Right lobe of liver (tissue), 4 donors: ENCODE measurements at regions not wholly inside any gene's neighbourhood (a gene's known extent, or its start where the extent isn't known, plus 50 kb on each side); places are given as distances from the start of the nearest gene placed in this dataset.

Experiments
- POLR2A ChIP-seq: fragments of 450-650 bp; IDR thresholded peaks from one replicate; pipeline ENCODE4 v1.6.1; 2017; ENCODE audit warnings: antibody characterized with exemption, mild to moderate bottlenecking
- TF ChIP-seq, protein P1 (sequence below), 4 donors: fragments of 200-600 bp in 3 of 4; fragments of 450-650 bp in 1 of 4; IDR thresholded peaks; one replicate each; pipeline versions ENCODE4 v1.5.1 to v1.8.0; 2016 to 2022; ENCODE audit warnings: antibody characterized with exemption in 4 of 4, mild to moderate bottlenecking in 2 of 4
- donor health status: DM: no; HTN: no; CAD: no.
- donor health status: DM: no; HTN: no; CAD: no.
- donor health status: DM: no; HTN: yes; CAD: no.

DNA sequence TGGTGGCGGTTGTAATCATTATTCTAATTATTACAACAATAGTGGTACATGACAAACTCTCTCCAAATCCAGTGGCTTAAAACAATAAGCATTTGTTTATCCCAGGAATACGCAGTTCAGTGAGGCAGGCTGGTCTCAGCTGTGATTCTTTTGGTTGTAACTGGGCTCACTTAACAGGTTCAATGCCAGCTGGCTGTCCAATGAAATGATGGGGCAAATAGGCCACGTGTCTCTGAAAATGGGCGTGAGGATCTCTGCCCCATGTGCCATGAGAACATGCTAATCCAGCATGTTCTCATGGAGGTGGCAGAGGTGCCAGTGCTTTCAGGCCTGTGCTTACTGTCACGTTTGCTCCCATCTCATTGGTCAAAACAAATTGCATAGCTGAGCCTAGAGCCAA lies 73.1 kb upstream of the CLMN start:
- TF ChIP-seq, protein P1, sequence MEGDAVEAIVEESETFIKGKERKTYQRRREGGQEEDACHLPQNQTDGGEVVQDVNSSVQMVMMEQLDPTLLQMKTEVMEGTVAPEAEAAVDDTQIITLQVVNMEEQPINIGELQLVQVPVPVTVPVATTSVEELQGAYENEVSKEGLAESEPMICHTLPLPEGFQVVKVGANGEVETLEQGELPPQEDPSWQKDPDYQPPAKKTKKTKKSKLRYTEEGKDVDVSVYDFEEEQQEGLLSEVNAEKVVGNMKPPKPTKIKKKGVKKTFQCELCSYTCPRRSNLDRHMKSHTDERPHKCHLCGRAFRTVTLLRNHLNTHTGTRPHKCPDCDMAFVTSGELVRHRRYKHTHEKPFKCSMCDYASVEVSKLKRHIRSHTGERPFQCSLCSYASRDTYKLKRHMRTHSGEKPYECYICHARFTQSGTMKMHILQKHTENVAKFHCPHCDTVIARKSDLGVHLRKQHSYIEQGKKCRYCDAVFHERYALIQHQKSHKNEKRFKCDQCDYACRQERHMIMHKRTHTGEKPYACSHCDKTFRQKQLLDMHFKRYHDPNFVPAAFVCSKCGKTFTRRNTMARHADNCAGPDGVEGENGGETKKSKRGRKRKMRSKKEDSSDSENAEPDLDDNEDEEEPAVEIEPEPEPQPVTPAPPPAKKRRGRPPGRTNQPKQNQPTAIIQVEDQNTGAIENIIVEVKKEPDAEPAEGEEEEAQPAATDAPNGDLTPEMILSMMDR (IDR thresholded peaks at IDR 0.05): no peak
- no peak for TF ChIP-seq POLR2A
